BE2C (cell line): ENCODE measurements at regions not wholly inside any gene's neighbourhood (a gene's known extent, or its start where the extent isn't known, plus 50 kb on each side); places are given as distances from the start of the nearest gene placed in this dataset.

Source experiments
- DNase-seq: peaks from one replicate; pipeline ENCODE4 v3.0.0-alpha.2; 2020
- H3K27me3 ChIP-seq: fragments of 250-450 bp; sonication (Bioruptor Pico); 2 replicates; pipeline ENCODE4 v1.5.1; 2020; ENCODE audit warnings: mild to moderate bottlenecking
- H3K36me3 ChIP-seq: fragments of 250-450 bp; sonication (Bioruptor Pico); 2 replicates; pipeline ENCODE4 v1.5.1; 2020; ENCODE audit warnings: mild to moderate bottlenecking
- H3K4me1 ChIP-seq: fragments of 250-450 bp; sonication (Bioruptor Pico); 2 replicates; pipeline ENCODE4 v1.5.1; 2020
- H3K4me3 ChIP-seq: 2 replicates; pipeline ENCODE4 v1.5.1; 2011; ENCODE audit warnings: low read depth, low read length
- H3K9me3 ChIP-seq: fragments of 250-450 bp; sonication (Bioruptor Pico); 2 replicates; pipeline ENCODE4 v1.5.1; 2020
- TF ChIP-seq, protein P1 (sequence below): IDR thresholded peaks from 2 replicates; pipeline ENCODE4 v1.5.1; 2012; ENCODE audit warnings: mild to moderate bottlenecking, low read depth, low read length

DNA sequence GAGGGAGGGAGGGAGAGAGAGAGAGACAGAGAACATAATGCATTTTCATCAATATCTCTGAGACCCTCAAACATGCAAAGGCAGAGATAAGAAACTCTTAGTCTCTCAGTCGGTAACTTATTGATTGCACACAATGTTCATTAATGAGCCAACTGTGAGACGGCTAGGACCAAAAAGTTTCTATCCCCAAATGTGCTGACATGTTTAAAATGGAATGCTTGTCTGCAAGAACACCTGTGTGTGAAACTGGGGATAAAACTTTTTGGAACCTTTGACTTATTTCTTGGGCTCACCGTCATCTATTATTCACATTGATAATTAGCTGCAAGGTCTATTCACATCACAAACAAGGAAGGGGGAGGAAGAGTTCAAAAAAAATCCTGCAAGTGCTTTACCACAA lies 477.9 kb downstream of the STIM2 start:
- DNase-seq, result no peak
- TF ChIP-seq, protein P1, sequence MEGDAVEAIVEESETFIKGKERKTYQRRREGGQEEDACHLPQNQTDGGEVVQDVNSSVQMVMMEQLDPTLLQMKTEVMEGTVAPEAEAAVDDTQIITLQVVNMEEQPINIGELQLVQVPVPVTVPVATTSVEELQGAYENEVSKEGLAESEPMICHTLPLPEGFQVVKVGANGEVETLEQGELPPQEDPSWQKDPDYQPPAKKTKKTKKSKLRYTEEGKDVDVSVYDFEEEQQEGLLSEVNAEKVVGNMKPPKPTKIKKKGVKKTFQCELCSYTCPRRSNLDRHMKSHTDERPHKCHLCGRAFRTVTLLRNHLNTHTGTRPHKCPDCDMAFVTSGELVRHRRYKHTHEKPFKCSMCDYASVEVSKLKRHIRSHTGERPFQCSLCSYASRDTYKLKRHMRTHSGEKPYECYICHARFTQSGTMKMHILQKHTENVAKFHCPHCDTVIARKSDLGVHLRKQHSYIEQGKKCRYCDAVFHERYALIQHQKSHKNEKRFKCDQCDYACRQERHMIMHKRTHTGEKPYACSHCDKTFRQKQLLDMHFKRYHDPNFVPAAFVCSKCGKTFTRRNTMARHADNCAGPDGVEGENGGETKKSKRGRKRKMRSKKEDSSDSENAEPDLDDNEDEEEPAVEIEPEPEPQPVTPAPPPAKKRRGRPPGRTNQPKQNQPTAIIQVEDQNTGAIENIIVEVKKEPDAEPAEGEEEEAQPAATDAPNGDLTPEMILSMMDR, result no peak
- no peaks in the 10 kb centered on the region for H3K4me1 ChIP-seq
- H3K4me3 ChIP-seq, result no peak overlapping the region
- no peaks in the 10 kb centered on the region for H3K27me3 ChIP-seq
- no peaks in the 10 kb centered on the region for H3K36me3 ChIP-seq
- H3K9me3 ChIP-seq, result no peaks in the 10 kb centered on the region

DNA sequence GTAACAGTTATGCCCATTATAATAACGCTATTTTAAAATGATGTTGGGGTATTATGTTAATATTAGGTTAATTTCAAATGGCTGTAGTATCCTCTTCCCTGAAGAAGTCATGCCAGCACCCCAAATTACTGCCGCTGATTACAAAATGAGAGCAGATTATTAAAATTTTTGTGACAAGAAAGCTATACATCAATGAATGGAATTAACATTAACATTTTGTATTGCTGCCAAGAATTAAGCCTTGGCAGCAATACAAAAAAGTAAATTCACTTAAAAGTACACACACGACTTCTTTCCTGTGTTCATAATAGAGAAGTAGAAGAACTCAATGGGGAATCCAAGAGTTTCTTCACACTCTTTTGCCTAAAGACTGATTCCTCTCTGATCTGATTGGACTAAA lies 482.8 kb downstream of the STIM2 start:
- Histone ChIP-seq H3K4me1 (no peaks in the 10 kb centered on the region), H3K4me3 (no peak overlapping the region), H3K9me3 (no peaks in the 10 kb centered on the region), H3K27me3 (no peaks in the 10 kb centered on the region), H3K36me3 (no peaks in the 10 kb centered on the region)
- TF ChIP-seq, protein P1, result no peak
- no peak for DNase-seq

DNA sequence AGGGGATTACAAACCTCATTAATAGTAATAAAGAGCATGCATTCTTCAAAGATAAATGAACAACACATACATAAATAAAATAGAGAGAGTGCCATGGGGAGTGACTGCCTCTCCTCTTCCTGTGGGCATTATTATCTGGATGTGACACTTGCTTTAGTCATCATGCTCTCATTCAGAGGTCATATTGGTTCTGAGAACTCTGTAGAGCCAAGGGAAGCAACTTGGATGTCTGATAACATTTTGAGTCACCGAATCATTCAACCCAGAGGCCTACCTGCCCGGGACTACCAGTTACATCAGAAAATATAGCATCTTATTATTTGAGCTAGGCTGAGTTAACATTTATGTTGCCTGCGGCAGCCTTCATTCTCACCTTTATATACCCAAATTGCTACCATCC lies 489.5 kb downstream of the STIM2 start:
- TF ChIP-seq, protein P1, result no peak
- Histone ChIP-seq H3K4me3 (no peak overlapping the region), H3K4me1 (no peaks in the 10 kb centered on the region), H3K36me3 (no peaks in the 10 kb centered on the region), H3K27me3 (no peaks in the 10 kb centered on the region), H3K9me3 (no peaks in the 10 kb centered on the region)
- DNase-seq, result no peak

DNA sequence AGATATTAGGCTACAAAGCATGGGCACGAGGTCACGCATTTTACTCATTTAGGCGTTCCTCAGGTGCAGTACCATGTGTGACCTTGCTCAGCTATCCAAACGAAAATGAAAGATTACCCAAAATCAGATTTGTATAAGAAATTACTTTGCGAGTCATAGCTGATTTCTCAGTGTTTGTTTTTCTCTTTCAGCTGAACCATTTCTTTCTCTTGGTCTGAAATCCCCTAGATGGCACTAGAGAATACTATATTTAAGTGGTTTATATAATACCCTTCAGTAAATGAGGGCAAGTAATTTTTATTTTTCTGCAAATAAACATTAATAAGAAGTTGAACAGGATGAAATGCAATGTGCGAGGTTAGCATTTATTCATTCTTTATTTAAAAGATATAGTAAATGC lies 496.6 kb downstream of the STIM2 start:
- TF ChIP-seq, protein P1, result peak; percentile 5; the same call in 1 of the 2 replicates
- Histone ChIP-seq H3K9me3 (no peaks in the 10 kb centered on the region), H3K4me3 (no peak overlapping the region), H3K4me1 (no peaks in the 10 kb centered on the region), H3K27me3 (no peaks in the 10 kb centered on the region), H3K36me3 (no peaks in the 10 kb centered on the region)
- no peak for DNase-seq

DNA sequence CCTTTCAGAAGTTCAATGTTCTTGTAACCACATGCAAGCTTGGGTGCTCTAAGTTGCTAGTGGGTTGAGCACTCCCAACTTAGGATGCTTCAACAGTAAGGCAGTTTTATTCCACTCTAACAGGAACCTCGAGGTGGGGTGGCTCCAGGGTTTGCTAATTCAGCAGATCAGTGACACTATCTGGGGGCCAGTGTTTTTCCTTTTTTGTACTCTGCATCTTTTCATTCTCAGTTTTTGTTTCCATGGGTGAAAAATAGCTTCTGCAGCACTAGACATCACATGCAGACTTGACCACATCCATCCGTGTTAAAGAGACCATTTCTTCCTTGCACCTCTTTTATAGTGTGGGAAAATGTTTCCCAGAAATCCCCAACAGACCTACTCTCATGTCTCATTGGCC lies 497.6 kb downstream of the STIM2 start:
- TF ChIP-seq, protein P1, result no peak
- Histone ChIP-seq H3K27me3 (no peaks in the 10 kb centered on the region), H3K9me3 (no peaks in the 10 kb centered on the region), H3K4me3 (no peak overlapping the region), H3K4me1 (no peaks in the 10 kb centered on the region), H3K36me3 (no peaks in the 10 kb centered on the region)
- DNase-seq, result no peak

DNA sequence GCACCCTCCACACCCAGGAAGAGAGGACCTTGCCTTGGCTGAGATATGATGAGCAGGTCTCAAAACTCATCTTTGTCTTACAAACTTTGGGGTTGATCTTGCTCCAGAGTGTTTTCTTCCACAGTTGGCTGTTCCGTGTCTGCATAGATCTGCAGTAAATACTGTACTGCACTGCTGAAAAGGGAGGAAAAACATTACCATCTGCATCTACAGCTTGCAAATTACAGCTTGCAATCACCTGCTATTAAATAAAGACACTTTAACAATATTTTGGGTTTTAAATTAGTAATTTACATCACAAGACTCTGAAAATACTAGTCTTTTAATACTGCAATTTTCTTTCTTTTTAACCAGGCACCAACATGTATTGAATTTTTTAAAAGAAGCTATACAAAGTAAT lies 499.5 kb downstream of the STIM2 start:
- TF ChIP-seq, protein P1, result no peak
- no peaks in the 10 kb centered on the region for H3K36me3 ChIP-seq
- H3K9me3 ChIP-seq, result no peaks in the 10 kb centered on the region
- no peak overlapping the region for H3K4me3 ChIP-seq
- no peaks in the 10 kb centered on the region for H3K4me1 ChIP-seq
- DNase-seq, result no peak
- H3K27me3 ChIP-seq, result no peaks in the 10 kb centered on the region
